ENCODE measurements at regions not wholly inside any gene's neighbourhood (a gene's known extent, or its start where the extent isn't known, plus 50 kb on each side); places are given as distances from the start of the nearest gene placed in this dataset.
"Not testable (repeated sequence)": the region's sequence is repeated elsewhere in the genome, so short reads cannot be mapped to it uniquely, and the experiment has no call there.

DNA sequence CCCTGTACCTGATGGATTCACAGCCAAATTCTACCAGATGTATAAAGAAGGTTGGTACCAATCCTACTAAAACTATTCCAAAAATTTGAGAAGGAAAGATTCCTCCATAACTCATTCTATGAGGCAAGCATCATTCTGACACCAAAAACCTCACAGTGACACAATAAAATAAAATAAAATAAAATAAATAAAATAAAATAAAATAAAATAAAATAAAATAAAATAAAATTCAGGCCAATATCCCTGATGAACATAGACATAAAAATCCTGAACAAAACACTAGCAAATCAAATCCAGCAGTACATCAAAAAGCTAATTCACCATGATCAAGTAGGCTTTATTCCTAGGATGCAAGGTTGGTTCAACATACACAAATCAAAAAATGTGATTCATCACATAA, 108.1 kb downstream of the PROX1 start:
- DNase-seq (ENCODE audit: low spot score) = not testable (repeated sequence)

DNA sequence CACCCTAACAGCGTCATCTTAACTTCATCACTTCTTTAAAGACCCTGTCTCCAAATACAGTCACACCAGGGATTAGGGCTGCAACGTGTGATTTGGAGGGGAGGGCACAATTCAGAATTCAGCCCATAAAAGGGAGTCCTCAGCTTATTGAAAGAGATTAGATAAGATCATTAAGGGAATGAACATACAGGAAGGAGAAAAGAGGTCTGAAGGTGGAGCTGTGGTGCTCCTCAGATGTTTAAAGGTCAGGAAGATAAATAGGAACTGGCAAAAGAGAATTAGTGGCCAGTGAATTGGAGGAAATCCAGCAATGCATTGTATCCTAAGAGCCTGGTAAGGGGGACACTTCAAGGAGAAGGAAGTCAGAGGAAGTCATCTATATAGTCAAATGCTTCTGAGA, 113.5 kb downstream of the PROX1 start:
- DNase-seq (ENCODE audit: low spot score) = no peak

DNA sequence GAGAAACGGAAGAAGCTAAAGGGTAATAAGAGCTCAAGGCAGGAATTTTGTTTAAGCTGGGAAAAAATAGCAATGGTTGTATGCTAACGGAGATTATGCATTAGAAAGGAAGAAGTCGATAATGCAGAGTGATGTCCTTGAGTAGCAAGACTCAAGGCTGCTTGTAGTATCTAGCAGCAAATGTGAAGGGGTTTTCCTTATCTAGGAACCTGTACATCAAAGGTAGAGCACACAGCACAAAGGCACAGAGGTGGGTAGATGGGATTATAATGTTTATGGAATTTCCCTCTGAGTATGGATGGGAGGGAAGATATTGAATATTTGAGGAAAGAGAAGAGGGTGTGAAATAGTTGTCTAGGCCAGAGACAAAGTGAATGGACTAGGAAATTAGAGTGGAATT, 114.1 kb downstream of the PROX1 start:
- no peak for DNase-seq (ENCODE audit: low spot score)

DNA sequence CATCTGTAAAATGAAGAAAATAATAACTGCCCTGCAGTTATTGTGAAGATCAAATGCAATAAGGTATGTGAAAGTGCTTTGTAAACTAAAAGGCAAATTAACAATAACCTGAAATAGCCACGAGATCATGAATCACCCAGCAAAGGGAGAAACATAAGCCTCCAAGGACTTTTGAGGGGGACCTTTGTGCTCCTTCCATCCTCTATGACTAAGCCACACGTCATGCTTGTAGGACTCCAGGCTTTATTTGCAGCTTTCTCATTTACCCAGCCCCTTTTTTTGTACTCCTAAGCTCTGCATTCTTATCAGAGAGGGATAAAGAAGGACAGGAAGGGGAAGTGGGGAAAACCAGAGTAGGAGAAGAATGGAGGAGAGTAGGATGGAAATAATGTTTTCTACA, 115.1 kb downstream of the PROX1 start:
- peak; percentile 73 for DNase-seq (ENCODE audit: low spot score)

DNA sequence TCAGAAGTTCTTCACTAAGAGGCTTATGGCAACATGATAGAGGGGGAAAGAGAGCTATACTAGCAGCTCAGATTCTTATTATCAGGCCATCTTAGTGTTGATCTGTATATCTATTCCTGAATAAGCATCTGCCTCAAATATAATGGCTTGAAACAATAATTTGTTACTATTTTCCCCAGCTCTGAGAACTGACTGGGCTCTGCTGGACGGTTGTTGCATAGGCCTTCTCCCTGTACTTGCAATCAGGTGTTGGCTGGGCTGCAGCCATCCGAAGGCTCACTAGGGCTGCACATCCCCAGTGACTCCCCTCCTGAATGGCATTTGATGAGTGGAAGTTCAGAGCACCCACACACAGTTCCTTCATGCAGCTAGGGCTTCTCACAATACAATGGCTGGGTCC, 116.0 kb downstream of the PROX1 start:
- no peak for DNase-seq (ENCODE audit: low spot score)

DNA sequence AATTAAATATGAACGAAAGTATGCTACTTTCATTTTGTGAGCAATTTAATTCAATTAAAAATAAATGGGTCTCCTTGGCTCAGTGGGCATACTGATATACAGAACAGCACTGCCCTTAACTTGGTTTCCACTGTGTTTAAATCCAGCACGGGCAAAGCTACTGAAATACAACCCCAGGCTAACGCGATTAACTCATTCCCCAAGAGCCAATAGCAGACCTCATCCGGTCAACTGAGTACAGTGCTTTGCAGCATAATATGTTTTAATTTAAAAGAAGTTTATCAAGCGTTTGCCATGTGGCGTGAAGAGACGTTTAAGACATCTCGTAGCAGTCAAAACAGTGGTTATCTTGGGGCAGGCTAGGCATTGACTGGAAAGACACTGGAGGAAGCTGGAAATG, 118.6 kb downstream of the PROX1 start:
- DNase-seq (ENCODE audit: low spot score) = no peak

DNA sequence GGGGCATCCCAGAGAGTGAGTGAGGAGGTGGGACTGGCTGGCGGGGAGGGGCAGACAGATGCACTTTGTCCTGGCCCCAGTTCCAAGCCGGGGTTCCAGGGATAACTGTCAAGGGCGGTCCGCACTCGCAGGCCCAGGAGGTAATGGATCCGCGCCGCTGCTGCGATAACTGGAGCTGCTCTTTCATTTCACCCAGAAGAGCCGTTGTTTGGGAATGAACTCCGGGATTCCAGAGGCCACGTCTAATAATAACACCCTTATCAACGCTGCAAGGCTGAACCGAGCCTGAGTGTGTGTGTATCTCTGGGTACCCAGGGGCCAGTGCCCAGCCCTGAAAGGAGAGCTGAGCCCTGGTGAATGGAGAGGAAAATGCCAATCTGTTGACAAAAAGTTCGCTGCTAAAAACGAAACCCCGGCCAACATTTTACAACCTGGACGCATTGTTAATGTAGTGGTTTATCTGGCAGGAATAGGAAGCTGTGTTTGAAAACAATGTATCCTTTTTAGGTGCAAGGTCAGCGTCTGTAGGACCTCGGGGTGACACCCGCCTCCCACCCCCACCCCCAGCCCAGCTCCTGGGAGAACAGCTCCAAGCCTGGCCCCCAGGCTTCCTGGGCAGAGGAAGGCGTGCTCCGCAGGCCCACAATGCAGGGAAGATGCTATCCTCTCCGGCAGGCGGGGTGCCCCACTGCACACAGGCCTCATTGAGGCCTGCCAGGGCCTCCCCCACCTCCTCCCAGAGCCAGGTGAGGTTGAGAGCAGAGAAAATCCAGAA, 119.7 kb downstream of the PROX1 start:
- DNase-seq (ENCODE audit: low spot score) = no peak

DNA sequence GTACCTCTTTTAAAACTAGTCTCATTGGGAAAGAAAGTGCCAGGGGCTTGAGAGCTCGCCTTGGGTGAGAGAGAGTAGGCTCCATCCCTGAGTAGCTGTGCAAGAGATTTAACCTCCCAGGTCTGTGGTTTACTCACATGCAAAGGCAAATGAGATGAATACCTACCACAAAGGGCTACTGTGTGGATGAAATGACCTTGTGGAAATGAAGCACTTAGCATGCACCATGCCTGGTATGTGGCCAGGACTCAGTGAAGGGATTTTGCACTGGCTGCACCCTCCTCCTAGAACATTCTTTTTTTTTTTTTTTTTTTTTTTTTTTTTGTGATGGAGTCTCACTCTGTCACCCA, 120.3 kb downstream of the PROX1 start:
- peak; percentile 13 for DNase-seq (ENCODE audit: low spot score)

DNA sequence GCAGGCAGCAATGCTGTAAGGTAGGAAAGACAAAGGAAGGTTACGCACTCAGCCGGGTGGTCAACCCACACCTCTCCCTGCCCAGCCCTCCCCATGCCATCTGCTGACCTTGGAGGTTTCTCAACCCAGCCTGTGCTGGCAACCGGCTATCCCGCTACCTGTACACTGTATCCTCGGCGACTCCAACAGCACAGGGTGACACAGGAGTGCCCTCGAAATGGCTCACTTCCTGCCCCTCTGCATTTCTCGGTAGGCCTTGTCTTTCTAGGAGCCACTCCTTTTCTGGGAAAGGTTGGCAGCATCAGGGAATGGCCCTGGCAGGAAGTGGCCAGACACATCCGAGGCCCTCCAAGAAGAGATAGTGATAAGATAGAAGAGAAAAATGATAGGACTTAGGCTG, 124.0 kb downstream of the PROX1 start:
- DNase-seq (ENCODE audit: low spot score) = no peak

DNA sequence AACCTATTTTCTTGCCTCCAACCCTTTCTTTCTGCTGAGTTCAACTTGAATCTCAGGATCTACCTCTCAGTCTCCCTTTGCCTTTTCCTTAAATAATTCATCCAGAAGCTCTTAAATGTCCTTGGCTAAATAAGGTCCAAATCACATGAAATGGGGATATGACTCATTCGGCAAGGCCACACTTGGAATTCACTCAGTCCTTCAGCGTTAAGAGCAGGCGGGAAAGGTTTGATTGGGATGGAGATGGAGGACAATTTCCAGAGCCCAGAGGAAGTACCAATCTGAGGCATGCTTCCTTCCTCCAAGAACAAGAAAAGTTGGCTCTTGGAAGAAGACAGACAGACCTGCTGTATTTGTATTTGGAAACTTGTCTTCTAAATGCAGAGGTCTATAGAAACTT, 128.5 kb downstream of the PROX1 start:
- no peak for DNase-seq (ENCODE audit: low spot score)

DNA sequence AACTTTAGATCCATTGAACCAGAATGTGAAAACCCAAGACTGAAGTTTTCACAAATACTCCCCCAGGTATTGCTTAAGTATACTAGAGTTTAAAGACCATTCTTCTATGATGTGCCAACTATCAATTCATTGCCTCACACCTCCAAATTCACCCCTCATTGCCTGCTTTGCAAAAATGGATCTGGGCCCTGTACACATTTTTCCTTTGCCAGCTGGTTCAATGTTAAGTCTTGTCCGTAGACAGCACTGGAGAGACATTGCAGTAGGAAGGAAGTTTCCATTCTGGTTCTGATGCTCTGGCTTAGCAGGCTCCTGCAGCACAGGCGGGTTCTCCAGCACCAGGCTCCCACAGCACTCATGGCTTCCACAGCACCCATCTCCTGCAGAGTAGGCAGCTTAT, 130.0 kb downstream of the PROX1 start:
- DNase-seq (ENCODE audit: low spot score) = no peak

DNA sequence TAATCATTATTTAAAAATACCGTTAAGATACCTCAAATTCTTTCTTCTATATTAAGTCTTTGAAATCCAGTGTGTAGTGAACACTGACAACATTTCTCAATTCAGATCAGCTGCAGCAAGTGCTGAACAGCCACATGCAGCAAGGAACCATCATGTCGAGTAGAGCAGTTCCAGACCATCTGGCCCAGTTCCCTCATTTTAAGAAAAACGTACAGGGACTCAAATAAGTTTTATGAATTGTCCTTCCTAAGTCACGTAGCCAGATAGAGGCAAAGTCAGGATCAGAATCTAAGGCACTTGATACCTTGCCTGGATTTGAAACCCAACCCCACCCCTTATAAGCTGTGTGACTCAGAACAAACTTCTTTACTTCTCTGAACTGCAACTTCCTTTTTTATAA, 132.4 kb downstream of the PROX1 start:
- no peak for DNase-seq (ENCODE audit: low spot score)

DNA sequence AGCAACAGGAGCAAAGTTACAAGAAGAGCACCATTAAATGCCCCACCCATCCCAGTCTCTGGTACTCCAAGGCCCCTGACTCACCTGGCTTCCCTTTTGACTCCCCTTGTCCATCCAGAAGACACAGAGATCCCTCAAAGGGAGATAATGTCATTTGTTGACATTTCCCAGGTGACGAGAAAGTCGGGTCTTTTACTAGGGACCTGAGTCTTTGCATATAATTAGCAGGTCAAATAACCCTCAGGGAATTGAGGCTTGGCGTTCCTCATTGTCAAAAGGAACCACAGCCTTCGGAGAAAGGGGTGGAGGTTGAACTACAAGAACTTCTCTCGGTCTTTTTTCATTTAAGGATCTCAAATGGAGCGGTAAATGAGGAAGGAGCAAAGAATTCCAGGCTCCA, 133.2 kb downstream of the PROX1 start:
- DNase-seq (ENCODE audit: low spot score) = no peak

DNA sequence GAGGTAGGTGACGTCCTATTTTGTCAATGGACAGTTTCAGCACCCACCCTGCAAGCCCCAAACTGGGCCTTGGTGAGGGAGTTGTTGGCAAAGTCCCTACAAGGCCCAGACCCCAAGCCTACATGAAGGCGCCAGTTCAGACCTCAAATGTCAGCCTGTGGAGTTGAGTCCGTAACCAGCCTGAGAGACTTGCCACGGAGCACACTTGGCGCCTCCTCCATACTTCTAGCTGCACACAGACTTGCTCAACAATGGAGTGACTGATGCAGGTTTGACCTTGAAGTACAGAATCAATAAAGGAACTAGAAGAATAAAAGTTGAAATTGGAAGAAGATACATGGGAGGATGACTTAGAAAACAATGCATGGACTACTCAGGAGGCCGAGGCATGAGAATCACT, 134.3 kb downstream of the PROX1 start:
- no peak for DNase-seq (ENCODE audit: low spot score)

DNA sequence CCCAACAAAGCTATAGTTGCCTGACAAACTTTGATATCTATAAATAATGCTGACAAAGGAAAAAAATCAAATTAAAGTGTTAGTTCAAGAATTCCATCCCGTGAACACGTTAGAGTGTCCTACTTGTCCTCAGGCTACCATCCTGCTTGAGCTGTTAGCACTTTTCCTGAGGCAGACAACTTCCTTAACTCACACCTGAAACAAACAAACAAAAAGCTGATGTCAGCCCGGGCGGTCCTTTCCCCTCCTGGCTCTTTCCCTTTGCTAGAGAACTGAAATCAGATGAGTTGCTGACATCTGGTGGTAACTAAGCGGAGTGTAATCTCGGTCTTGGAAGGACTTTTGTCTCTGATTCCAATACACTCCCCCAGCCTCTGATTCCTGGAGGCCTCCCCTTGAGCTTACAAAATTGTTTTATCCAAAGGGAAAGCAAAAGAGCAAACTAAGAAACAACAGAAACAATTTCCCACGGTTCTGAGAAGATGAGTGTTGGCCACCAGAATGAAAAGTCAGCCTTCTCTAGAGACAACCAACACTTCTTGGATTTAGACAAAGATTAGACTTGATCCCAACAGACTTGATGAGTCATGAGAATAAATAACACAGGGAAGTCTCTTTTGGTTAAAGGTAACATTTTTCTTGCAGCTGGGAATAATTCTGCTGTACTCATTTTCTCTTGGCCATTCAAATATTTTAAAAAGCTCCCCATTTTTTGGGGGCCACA, 135.4 kb downstream of the PROX1 start:
- peak; percentile 77 for DNase-seq (ENCODE audit: low spot score)

DNA sequence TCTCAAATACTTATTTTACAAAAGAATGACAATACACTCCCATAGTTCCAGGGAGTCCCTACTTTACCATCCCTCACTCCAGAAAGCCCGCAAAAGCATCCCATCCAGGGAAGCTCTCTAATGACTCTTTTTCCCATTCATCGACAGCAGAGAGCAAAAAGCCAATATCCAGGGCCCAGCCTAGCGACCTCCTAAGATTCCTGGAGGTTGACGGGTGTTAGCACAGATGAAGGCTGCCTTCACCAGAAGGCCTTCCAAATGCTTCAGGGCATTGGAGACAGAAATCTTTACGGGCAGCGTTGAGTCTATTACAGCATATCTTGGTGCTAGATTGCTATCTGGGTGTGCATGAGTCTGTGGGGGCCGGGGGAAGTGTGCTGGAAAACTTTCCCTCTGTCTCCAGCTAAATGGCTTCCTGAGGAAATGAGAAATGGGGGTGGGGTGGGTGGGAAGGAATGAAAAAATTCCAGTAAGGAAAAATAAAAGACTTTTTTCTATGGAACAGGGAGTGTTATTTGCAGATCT, 136.6 kb downstream of the PROX1 start:
- no peak for DNase-seq (ENCODE audit: low spot score)

DNA sequence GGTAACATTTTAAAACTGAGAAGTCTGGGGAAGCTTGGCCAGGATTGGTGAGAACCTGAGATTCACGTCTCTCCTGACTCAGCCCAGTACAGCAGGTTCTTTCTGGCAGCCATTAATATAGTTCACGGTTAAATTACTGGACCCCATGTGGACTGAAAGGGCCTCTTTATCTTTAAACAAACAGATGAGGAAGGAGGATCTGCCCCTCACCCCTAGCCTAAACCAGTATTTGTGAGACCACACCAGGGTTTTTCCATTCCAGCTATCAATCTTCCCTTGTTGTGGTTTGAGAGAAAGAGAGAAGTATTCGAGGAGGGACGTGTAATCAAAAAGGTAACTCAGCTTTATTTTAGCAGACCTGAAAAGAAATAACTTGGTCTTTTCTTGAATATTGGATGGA, 137.1 kb downstream of the PROX1 start:
- DNase-seq (ENCODE audit: low spot score) = no peak

DNA sequence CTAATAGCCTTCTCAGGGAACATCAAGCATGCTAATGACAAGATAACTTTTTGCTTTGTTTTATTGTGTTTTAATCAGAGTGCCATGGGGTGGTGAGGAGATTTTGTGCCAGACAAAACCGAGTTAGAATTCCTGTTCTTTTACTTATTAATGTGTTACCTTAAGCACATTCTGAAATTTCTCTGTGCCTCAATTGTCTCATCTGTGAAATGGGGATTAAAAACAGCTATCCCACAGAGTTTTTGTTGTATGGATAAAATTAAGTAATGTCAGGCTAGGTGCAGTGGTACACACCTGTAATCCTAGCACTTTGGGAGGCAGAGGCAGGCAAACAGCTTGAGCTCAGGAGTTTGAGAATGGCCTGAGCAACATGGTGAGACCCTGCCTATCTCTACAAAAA, 138.0 kb downstream of the PROX1 start:
- DNase-seq (ENCODE audit: low spot score) = no peak

DNA sequence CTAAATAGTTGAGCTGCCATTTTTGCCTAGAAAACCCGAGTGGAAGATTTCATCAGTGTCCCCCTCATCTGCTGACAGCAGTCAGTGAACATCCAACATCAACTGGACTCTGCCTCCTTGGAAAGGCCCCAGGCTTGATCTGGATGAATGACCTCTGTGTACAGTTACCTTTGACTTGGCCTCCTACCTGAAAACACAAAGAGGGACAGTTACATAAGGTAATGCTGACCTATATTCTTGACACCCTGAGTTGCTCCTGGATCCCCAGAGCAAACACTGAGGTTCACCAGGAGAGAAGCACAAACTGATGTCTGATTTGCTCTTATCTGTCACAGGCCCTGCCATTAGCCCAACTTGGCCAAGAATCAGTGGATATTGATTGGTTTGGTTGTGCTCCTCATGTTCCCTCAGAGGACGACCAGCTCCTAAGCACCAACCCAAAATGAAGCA, 138.9 kb downstream of the PROX1 start:
- no peak for DNase-seq (ENCODE audit: low spot score)

DNA sequence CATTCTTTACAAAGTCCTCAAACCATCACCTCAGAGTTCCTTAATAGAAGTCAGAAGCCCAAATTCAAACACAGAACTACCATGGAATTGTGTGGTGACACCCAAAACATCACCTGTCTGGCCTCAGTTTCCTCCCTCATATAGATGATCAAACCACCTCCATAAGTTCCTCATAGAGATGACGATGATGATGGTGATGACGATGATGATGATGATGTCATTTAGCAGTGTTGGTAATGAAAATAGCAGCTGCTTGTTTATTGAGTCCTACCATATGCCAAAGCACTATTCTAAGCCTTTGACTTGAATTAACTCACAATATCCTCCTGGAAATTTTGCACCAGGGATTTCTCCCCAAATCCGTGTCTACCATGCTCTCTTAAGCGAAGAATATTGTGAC, 139.9 kb downstream of the PROX1 start:
- DNase-seq (ENCODE audit: low spot score) = no peak

DNA sequence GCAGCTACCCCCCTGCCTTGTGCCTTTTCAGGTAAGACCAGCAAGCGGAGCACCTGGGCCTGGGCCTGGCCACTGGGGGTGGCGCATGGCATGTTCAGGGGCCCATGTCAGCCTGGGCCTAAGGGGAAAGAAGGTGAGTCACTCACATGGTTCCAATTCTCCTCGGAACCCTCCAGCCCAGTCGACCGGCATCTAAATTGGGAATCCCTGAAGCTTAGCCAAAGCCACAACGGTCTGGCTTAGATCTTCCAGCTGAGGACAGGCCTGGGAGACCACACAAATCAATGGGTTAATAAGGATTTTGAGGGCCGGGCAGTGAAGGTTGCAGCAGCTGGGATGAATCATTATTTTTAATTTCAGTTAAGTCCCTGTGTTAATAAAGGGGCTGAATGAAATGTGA, 145.1 kb upstream of the SMYD2 start:
- no peak for DNase-seq (ENCODE audit: low spot score)

DNA sequence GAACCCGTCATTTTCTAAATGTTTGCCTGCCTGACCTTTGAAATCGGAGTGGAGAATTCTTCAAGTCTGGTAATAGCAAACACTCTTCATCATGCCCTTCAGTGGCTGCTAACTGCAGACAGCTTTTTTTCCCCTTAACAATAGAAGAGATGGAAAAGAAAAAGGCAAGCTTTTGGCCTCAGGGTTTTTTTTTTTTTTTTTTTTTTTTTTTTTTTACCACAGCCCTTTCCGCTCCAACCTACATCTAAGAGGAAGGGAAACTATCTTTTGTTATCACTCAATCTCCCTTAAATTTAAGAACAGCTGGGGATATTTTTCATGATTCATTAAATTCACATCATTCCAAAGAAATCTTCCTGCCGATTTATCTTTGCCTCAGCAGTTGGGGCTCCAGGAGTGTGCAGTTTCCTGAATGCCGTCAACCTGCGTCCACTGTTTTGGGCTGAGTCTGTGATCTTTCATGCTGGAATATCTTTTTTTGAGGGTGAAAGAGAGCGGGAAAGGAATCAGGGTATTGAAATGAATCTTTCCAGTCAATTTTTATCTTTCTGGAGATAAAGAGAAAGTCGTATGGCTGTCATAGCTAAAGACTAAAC, 144.5 kb upstream of the SMYD2 start:
- DNase-seq (ENCODE audit: low spot score) = no peak

DNA sequence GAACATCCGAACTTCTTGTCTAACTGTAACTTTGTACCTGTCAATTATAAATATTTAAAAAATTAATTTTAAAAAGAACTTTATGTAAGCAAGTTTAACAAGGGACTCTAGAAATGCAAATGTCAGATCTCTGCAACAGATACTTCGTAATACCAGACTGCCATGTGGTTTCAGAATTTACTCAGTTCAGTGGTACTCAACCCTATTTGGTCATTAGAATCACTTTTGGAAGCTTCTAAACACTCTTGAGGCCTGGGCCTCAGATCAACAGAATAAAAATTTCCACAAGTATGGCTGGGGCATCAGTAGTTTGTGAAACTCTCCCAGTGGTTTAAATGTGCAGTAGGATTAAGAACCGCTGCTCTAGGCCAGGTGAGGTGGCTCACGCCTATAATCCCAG, 139.5 kb upstream of the SMYD2 start:
- DNase-seq (ENCODE audit: low spot score) = no peak
